Neural progenitor cell (in vitro differentiated cells): ENCODE measurements at regions not wholly inside any gene's neighbourhood (a gene's known extent, or its start where the extent isn't known, plus 50 kb on each side); places are given as distances from the start of the nearest gene placed in this dataset.

Source experiments
- DNase-seq: peaks from one replicate; pipeline ENCODE4 v3.0.0-alpha.2; 2016; ENCODE audit warnings: low spot score
- H2AFZ ChIP-seq: fragments of 200-600 bp; sonication (generic); replicated peaks from 2 replicates; pipeline ENCODE4 v1.6.1; 2016; ENCODE audit warnings: antibody characterized with exemption
- H3F3A ChIP-seq: fragments of 200-600 bp; sonication (generic); 2 replicates; pipeline ENCODE4 v1.6.1; 2016; ENCODE audit warnings: antibody characterized with exemption, low read depth
- H3K27ac ChIP-seq: fragments of 200-600 bp; sonication (generic); 2 replicates; pipeline ENCODE4 v1.5.1; 2016; ENCODE audit warnings: mild to moderate bottlenecking
- H3K27me3 ChIP-seq: fragments of 200-600 bp; sonication (generic); 2 replicates; pipeline ENCODE4 v1.6.1; 2016; ENCODE audit warnings: mild to moderate bottlenecking, moderate library complexity
- H3K36me3 ChIP-seq: fragments of 200-600 bp; sonication (generic); 2 replicates; pipeline ENCODE4 v1.5.1; 2016
- H3K4me1 ChIP-seq: fragments of 200-600 bp; sonication (generic); 2 replicates; pipeline ENCODE4 v1.6.1; 2016; ENCODE audit warnings: mixed run types
- H3K4me2 ChIP-seq: fragments of 200-600 bp; sonication (generic); 2 replicates; pipeline ENCODE4 v1.6.1; 2016
- H3K4me3 ChIP-seq: fragments of 200-600 bp; sonication (generic); 2 replicates; pipeline ENCODE4 v1.5.1; 2016
- H3K79me2 ChIP-seq: fragments of 200-600 bp; sonication (generic); 2 replicates; pipeline ENCODE4 v1.6.1; 2016; ENCODE audit warnings: low read depth
- H3K9ac ChIP-seq: fragments of 200-600 bp; sonication (generic); 2 replicates; pipeline ENCODE4 v1.6.1; 2016
- H3K9me3 ChIP-seq: fragments of 200-600 bp; sonication (generic); 2 replicates; pipeline ENCODE4 v1.5.1; 2016; ENCODE audit warnings: low read depth
- H4K20me1 ChIP-seq: fragments of 200-600 bp; sonication (generic); 2 replicates; pipeline ENCODE4 v1.6.1; 2016; ENCODE audit warnings: low read depth
- H3K27ac Mint-ChIP-seq: 3 replicates; pipeline ENCODE4 v1.8.0; 2021; ENCODE audit warnings: mixed read lengths
- H3K27me3 Mint-ChIP-seq: 2 replicates; pipeline ENCODE4 v1.8.0; 2022; ENCODE audit warnings: low read depth, mild to moderate bottlenecking, inconsistent platforms, moderate library complexity, mixed read lengths; ENCODE audit not compliant: insufficient read depth
- H3K36me3 Mint-ChIP-seq: 3 replicates; pipeline ENCODE4 v1.8.0; 2021; ENCODE audit warnings: mixed read lengths
- H3K4me1 Mint-ChIP-seq: 3 replicates; pipeline ENCODE4 v1.8.0; 2021; ENCODE audit warnings: mixed read lengths
- H3K4me3 Mint-ChIP-seq: 3 replicates; pipeline ENCODE4 v1.8.0; 2021; ENCODE audit warnings: mild to moderate bottlenecking, moderate library complexity, mixed read lengths
- H3K9me3 Mint-ChIP-seq: 3 replicates; pipeline ENCODE4 v1.8.0; 2020; ENCODE audit warnings: mixed read lengths
- CTCF ChIP-seq: fragments of 200-600 bp; sonication (generic); IDR thresholded peaks from 2 replicates; pipeline ENCODE4 v1.5.1; 2017; ENCODE audit warnings: antibody characterized with exemption, mild to moderate bottlenecking
- EZH2 ChIP-seq: fragments of 200-600 bp; sonication (generic); IDR thresholded peaks from 2 replicates; pipeline ENCODE4 v1.6.1; 2017; ENCODE audit warnings: antibody characterized with exemption, mild to moderate bottlenecking, moderate library complexity
- EZH2phosphoT487 ChIP-seq: fragments of 200-600 bp; sonication (generic); IDR thresholded peaks from 2 replicates; pipeline ENCODE4 v1.6.1; 2017; ENCODE audit warnings: antibody characterized with exemption

GRCh38 chr11:33582636-33583325 lies 117.8 kb downstream of the C11orf91 start:
- Histone ChIP-seq H3K27me3 (no peaks in the 10 kb centered on the region), H4K20me1 (no peaks in the 10 kb centered on the region), H3K9me3 (no peaks in the 10 kb centered on the region), H3F3A (no peaks in the 10 kb centered on the region), H3K4me2 (no peak overlapping the region), H2AFZ (no peak overlapping the region), H3K4me3 (no peak overlapping the region), H3K4me1 (no peaks in the 10 kb centered on the region), H3K9ac (no peak overlapping the region), H3K79me2 (no peaks in the 10 kb centered on the region), H3K27ac (no peak overlapping the region), H3K36me3 (no peaks in the 10 kb centered on the region)
- H3K27ac Mint-ChIP-seq: no peak overlapping the region
- TF ChIP-seq CTCF (no peak), EZH2phosphoT487 (no peak), EZH2 (no peak)
- no peaks in the 10 kb centered on the region for H3K9me3 Mint-ChIP-seq
- H3K4me1 Mint-ChIP-seq: no peaks in the 10 kb centered on the region
- no peak overlapping the region for H3K4me3 Mint-ChIP-seq
- no peak for DNase-seq
- peaks cover 6% of the 10 kb centered on the region for H3K36me3 Mint-ChIP-seq
- no peaks in the 10 kb centered on the region for H3K27me3 Mint-ChIP-seq

GRCh38 chr11:33579101-33579500 lies 121.5 kb downstream of the C11orf91 start:
- DNase-seq: no peak
- no peak overlapping the region for H3K9ac ChIP-seq
- H4K20me1 ChIP-seq: no peaks in the 10 kb centered on the region
- no peaks in the 10 kb centered on the region for H3K36me3 ChIP-seq
- Mint-ChIP-seq H3K27ac (no peak overlapping the region), H3K9me3 (no peaks in the 10 kb centered on the region), H3K4me3 (no peak overlapping the region), H3K4me1 (no peaks in the 10 kb centered on the region), H3K27me3 (no peaks in the 10 kb centered on the region), H3K36me3 (peaks cover 6% of the 10 kb centered on the region)
- no peaks in the 10 kb centered on the region for H3K79me2 ChIP-seq
- no peaks in the 10 kb centered on the region for H3K27me3 ChIP-seq
- H2AFZ ChIP-seq: no peak overlapping the region
- no peak for TF ChIP-seq CTCF
- TF ChIP-seq EZH2: no peak
- TF ChIP-seq EZH2phosphoT487: no peak
- no peaks in the 10 kb centered on the region for H3K4me1 ChIP-seq
- no peak overlapping the region for H3K27ac ChIP-seq
- no peak overlapping the region for H3K4me2 ChIP-seq
- H3K9me3 ChIP-seq: no peaks in the 10 kb centered on the region
- no peaks in the 10 kb centered on the region for H3F3A ChIP-seq
- H3K4me3 ChIP-seq: no peak overlapping the region

- no peaks in the 10 kb centered on the region for H3K27me3 ChIP-seq
- H3K79me2 ChIP-seq: no peaks in the 10 kb centered on the region
- H3K9me3 ChIP-seq: no peaks in the 10 kb centered on the region
- peaks cover 7% of the 10 kb centered on the region for H3K9me3 Mint-ChIP-seq
- H2AFZ ChIP-seq: no peak overlapping the region
- H4K20me1 ChIP-seq: no peaks in the 10 kb centered on the region
- no peaks in the 10 kb centered on the region for H3F3A ChIP-seq
- no peaks in the 10 kb centered on the region for H3K27me3 Mint-ChIP-seq
- H3K4me1 ChIP-seq: no peaks in the 10 kb centered on the region
- H3K9ac ChIP-seq: no peak overlapping the region
- TF ChIP-seq EZH2phosphoT487 (no peak), CTCF (no peak), EZH2 (no peak)
- H3K4me3 ChIP-seq: no peak overlapping the region
- no peak overlapping the region for H3K4me3 Mint-ChIP-seq
- no peak overlapping the region for H3K27ac ChIP-seq
- H3K4me2 ChIP-seq: no peak overlapping the region
- no peaks in the 10 kb centered on the region for H3K36me3 ChIP-seq
- H3K4me1 Mint-ChIP-seq: no peaks in the 10 kb centered on the region
- peaks cover 3% of the 10 kb centered on the region for H3K36me3 Mint-ChIP-seq
- no peak overlapping the region for H3K27ac Mint-ChIP-seq
- DNase-seq: no peak
These were observed 123.4 kb downstream of the C11orf91 start for GRCh38 chr11:33577204-33577603.
